A549 (cell line): ENCODE measurements at regions not wholly inside any gene's neighbourhood (a gene's known extent, or its start where the extent isn't known, plus 50 kb on each side); places are given as distances from the start of the nearest gene placed in this dataset.

Experiments
- ATAC-seq, 2 experiments: fragments of 200-7000 bp in 1 of 2; fragments of >200 bp in 1 of 2; cut with Nextera tagmentation in 1 of 2; cut with Tn5 transposase in 1 of 2; 3 replicates each; pipeline versions ENCODE4 v1.8.0 to v1.9.1; 2018 to 2020; ENCODE audit warnings: mild to moderate bottlenecking in 1 of 2, moderate library complexity in 1 of 2
- CTCF ChIA-PET: fragments of 300-600 bp; sonication (Branson Sonifier 250); formaldehyde crosslinking; extraction: SDS; loops from one replicate; lab custom pipeline; 2021; ENCODE audit warnings: antibody characterized with exemption, inconsistent platforms; lab: Yijun Ruan, JAX
- POLR2A ChIA-PET: fragments of 350-600 bp; formaldehyde crosslinking; extraction: SDS; loops from one replicate; lab custom pipeline; 2021; ENCODE audit warnings: antibody characterized with exemption, inconsistent platforms; lab: Yijun Ruan, JAX
- DNase-seq, 2 experiments: peaks; one replicate each; pipeline versions ENCODE4 v3.0.0 to v3.0.0-alpha.2; 2011 to 2016; ENCODE audit warnings: low read depth in 1 of 2, low spot score in 1 of 2
- FAIRE-seq: peaks from 2 replicates; lab custom pipeline; 2011; peaks lifted over from hg19 to GRCh38; lab: Jason Lieb, UNC
- H3K27ac ChIP-seq, 2 experiments: fragments of >200 bp; sonication (Bioruptor Twin); formaldehyde crosslinking; 3 replicates each; pipeline ENCODE4 v1.5.1; 2016 to 2017
- H3K4me1 ChIP-seq: fragments of >200 bp; sonication (Bioruptor Twin); formaldehyde crosslinking; 3 replicates; pipeline ENCODE4 v1.6.1; 2016
- H3K4me2 ChIP-seq: fragments of >200 bp; sonication (Bioruptor Twin); formaldehyde crosslinking; 3 replicates; pipeline ENCODE4 v1.6.1; 2016
- H3K4me3 ChIP-seq: fragments of >200 bp; sonication (Bioruptor Twin); formaldehyde crosslinking; 3 replicates; pipeline ENCODE4 v1.5.1; 2016
- H3K9me3 ChIP-seq: fragments of >200 bp; sonication (Bioruptor Twin); formaldehyde crosslinking; 3 replicates; pipeline ENCODE4 v1.6.1; 2016
- ATOH8 ChIP-seq: fragments of 250-450 bp; sonication (Bioruptor Pico); IDR thresholded peaks from 2 replicates; pipeline ENCODE4 v1.5.0; 2020; ENCODE audit warnings: low read depth, mild to moderate bottlenecking, moderate library complexity
- BHLHE40 ChIP-seq: IDR thresholded peaks from 2 replicates; pipeline ENCODE4 v1.6.1; 2012; ENCODE audit warnings: low read depth, low read length, inconsistent platforms
- CBX2 ChIP-seq: fragments of 200-600 bp; sonication (generic); IDR thresholded peaks from 2 replicates; pipeline ENCODE4 v1.6.1; 2016; ENCODE audit warnings: low read depth, mild to moderate bottlenecking, borderline replicate concordance
- CBX8 ChIP-seq: fragments of 200-600 bp; sonication (generic); IDR thresholded peaks from 2 replicates; pipeline ENCODE4 v1.6.1; 2016
- CEBPB ChIP-seq, 2 experiments: fragments of >200 bp in 1 of 2; sonication (Bioruptor Twin) in 1 of 2; formaldehyde crosslinking in 1 of 2; IDR thresholded peaks; 2 replicates each; pipeline ENCODE4 v1.6.1; 2012 to 2016
- EHMT2 ChIP-seq: fragments of 200-600 bp; sonication (generic); IDR thresholded peaks from 2 replicates; pipeline ENCODE4 v1.6.1; 2016; ENCODE audit warnings: antibody characterized with exemption, low read depth, mild to moderate bottlenecking, moderate library complexity
- ELK1 ChIP-seq: fragments of 150-350 bp; IDR thresholded peaks from 2 replicates; pipeline ENCODE4 v1.6.1; 2014; ENCODE audit warnings: low read depth, mild to moderate bottlenecking, low read length
- ESRRA ChIP-seq: fragments of 150-350 bp; IDR thresholded peaks from 2 replicates; pipeline ENCODE4 v1.6.1; 2014; ENCODE audit warnings: mild to moderate bottlenecking, low read length, borderline replicate concordance
- FOSB ChIP-seq: fragments of 250-450 bp; sonication (Bioruptor Pico); IDR thresholded peaks from 2 replicates; pipeline ENCODE4 v1.5.0; 2020; ENCODE audit warnings: mild to moderate bottlenecking, moderate library complexity
- FOXS1 ChIP-seq: fragments of 250-450 bp; sonication (Bioruptor Pico); IDR thresholded peaks from 2 replicates; pipeline ENCODE4 v1.5.0; 2020; ENCODE audit warnings: mild to moderate bottlenecking, moderate library complexity
- HDAC2 ChIP-seq: fragments of 200-600 bp; sonication (generic); IDR thresholded peaks from 2 replicates; pipeline ENCODE4 v1.6.1; 2016
- HOXA7 ChIP-seq: fragments of 250-450 bp; sonication (Bioruptor Pico); IDR thresholded peaks from 2 replicates; pipeline ENCODE4 v1.5.0; 2020; ENCODE audit warnings: mild to moderate bottlenecking, moderate library complexity
- HOXB5 ChIP-seq: fragments of 250-450 bp; sonication (Bioruptor Pico); IDR thresholded peaks from 2 replicates; pipeline ENCODE4 v1.5.0; 2020; ENCODE audit warnings: mild to moderate bottlenecking, moderate library complexity
- JUN ChIP-seq, 2 experiments: fragments of >200 bp; sonication (Bioruptor Twin); formaldehyde crosslinking; IDR thresholded peaks; 2 replicates in 1 of 2; 3 replicates in 1 of 2; pipeline ENCODE4 v1.6.1; 2016 to 2017
- MAFK ChIP-seq: fragments of 450-650 bp; IDR thresholded peaks from 2 replicates; pipeline ENCODE4 v1.6.1; 2014; ENCODE audit not compliant: partially characterized antibody
- MAZ ChIP-seq: fragments of 150-350 bp; IDR thresholded peaks from 2 replicates; pipeline ENCODE4 v1.6.1; 2014; ENCODE audit warnings: antibody characterized with exemption, low read depth, low read length, borderline replicate concordance
- NFE2L2 ChIP-seq: fragments of 150-350 bp; conservative IDR thresholded peaks from 2 replicates; pipeline ENCODE4 v1.6.1; 2014; ENCODE audit warnings: low read length
- NR3C1 ChIP-seq: fragments of >200 bp; sonication (Bioruptor Twin); formaldehyde crosslinking; IDR thresholded peaks from 3 replicates; pipeline ENCODE4 v1.6.1; 2017
- POLR2AphosphoS2 ChIP-seq: conservative IDR thresholded peaks from 2 replicates; pipeline ENCODE4 v1.6.1; 2012; ENCODE audit warnings: low read length, improper control_type of control experiment, inconsistent platforms
- RCOR1 ChIP-seq: fragments of 150-350 bp; IDR thresholded peaks from 2 replicates; pipeline ENCODE4 v1.6.1; 2014; ENCODE audit warnings: antibody characterized with exemption, low read length, low read depth
- TFCP2L1 ChIP-seq: fragments of 250-450 bp; sonication (Bioruptor Pico); IDR thresholded peaks from 2 replicates; pipeline ENCODE4 v1.5.0; 2021; ENCODE audit warnings: mild to moderate bottlenecking
- TP53 ChIP-seq: fragments of 250-450 bp; sonication (Bioruptor Pico); IDR thresholded peaks from 2 replicates; pipeline ENCODE4 v1.5.0; 2021; ENCODE audit warnings: mild to moderate bottlenecking, moderate library complexity
- ZFP36 ChIP-seq: fragments of 450-650 bp; IDR thresholded peaks from 2 replicates; pipeline ENCODE4 v1.6.1; 2014; ENCODE audit warnings: borderline replicate concordance; ENCODE audit not compliant: partially characterized antibody
- ZNF302 ChIP-seq: fragments of 250-450 bp; sonication (Bioruptor Pico); IDR thresholded peaks from 2 replicates; pipeline ENCODE4 v1.9.0; 2021; ENCODE audit warnings: inconsistent platforms, mild to moderate bottlenecking, moderate library complexity
- ZSCAN20 ChIP-seq: fragments of 250-450 bp; sonication (Bioruptor Pico); IDR thresholded peaks from 2 replicates; pipeline ENCODE4 v1.8.0; 2022; ENCODE audit warnings: mild to moderate bottlenecking, moderate library complexity
- WGBS: methylation state at CpG from one replicate; pipeline ENCODE4 v1.1.6; 2017; ENCODE audit errors: missing lambda C conversion rate; 5-methylcytosine and 5-hydroxymethylcytosine counted together
- TF ChIP-seq, protein P1 (sequence below): fragments of >200 bp; sonication (Bioruptor Twin); formaldehyde crosslinking; IDR thresholded peaks from 2 replicates; pipeline ENCODE4 v1.6.1; 2016

- TF ChIP-seq JUN (IDR thresholded peaks at IDR 0.05) (no peak), MAFK (no peak), NFE2L2 (no peak), ZSCAN20 (CRISPR knock-in tag) (no peak)
- FAIRE-seq (no peak), ATAC-seq (no peak), DNase-seq (no peak)
- ChIA-PET POLR2A (no interaction called here), CTCF (no interaction called here)
- no peak overlapping the region for H3K4me2 ChIP-seq
- H3K4me3 ChIP-seq, result no peak overlapping the region
- no peaks in the 10 kb centered on the region for H3K9me3 ChIP-seq
- WGBS, result 29% methylated on average over 6 of the region's 7 CpGs
- no peaks in the 10 kb centered on the region for H3K4me1 ChIP-seq
- no peak overlapping the region for H3K27ac ChIP-seq
Measured at GRCh38 chrX:33607042-33607595, 395.8 kb upstream of the DMD start.

DNA sequence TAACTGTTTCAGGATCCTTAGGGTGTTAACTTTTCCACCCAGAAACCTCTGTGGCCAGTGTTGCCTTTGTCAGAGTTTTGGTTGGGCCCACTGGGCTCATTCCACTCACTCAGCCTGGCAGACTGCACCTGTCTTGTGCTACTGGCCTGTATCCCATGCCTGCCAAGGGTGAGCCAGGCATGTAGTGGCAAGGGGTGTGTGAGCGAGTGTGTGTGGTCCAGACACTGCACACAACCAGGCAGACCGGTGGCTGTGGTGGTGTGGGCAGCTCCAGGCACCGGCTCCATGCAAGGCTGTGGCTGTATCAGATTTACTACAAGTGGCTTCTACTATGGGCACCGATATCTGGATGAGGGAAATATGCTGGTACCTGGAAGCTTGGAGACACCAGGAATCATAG is 394.6 kb upstream of the DMD start:
- Histone ChIP-seq H3K4me3 (no peak overlapping the region), H3K4me1 (no peaks in the 10 kb centered on the region), H3K27ac (no peak overlapping the region)
- POLR2A ChIA-PET, result no interaction called here
- WGBS, result 20% methylated on average over 1 of the region's 4 CpGs
- ATAC-seq (no peak), DNase-seq (no peak)
- CTCF ChIA-PET, result no interaction called here
- TF ChIP-seq MAZ (no peak), TFCP2L1 (no peak), CBX2 (no peak), FOSB (CRISPR knock-in tag) (no peak), HOXA7 (no peak), ATOH8 (CRISPR knock-in tag) (no peak), TP53 (CRISPR knock-in tag) (no peak), ELK1 (no peak), FOXS1 (CRISPR knock-in tag) (no peak), NR3C1 (no peak), CBX8 (no peak), RCOR1 (no peak), ZFP36 (no peak), POLR2AphosphoS2 (no peak)
- TF ChIP-seq, protein P1, sequence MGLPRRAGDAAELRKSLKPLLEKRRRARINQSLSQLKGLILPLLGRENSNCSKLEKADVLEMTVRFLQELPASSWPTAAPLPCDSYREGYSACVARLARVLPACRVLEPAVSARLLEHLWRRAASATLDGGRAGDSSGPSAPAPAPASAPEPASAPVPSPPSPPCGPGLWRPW, result no peak
- TF ChIP-seq, all 56 proteins: peak for 0
- FAIRE-seq, result no peak
- Histone ChIP-seq H3K4me2 (no peak overlapping the region), H3K9me3 (no peaks in the 10 kb centered on the region)

DNA sequence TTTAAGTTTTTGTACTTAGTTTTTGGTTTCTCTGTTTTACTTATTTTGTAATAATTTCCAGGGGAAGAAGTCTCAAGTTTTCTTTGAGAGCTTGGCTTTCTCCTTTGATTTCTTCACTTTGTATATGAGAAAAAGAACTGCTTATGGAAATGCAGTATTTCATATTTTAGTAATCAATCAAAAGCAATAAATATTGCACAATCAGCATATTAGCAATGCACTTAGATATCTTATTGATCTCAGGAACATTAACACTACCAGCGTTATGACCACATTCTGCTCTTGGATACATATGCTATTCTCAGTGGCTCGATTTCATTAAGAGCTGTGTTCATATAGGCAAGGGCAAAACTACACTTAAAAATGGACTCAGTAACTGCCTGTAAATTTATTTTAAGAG is 381.0 kb upstream of the DMD start:
- H3K4me2 ChIP-seq, result no peak overlapping the region
- no peak overlapping the region for H3K4me3 ChIP-seq
- TF ChIP-seq MAFK (peak; percentile 77), TP53 (CRISPR knock-in tag) (no peak), EHMT2 (no peak), POLR2AphosphoS2 (no peak)
- DNase-seq (no peak), ATAC-seq (no peak), FAIRE-seq (peak; percentile 18)
- no peak overlapping the region for H3K27ac ChIP-seq
- no peaks in the 10 kb centered on the region for H3K4me1 ChIP-seq
- H3K9me3 ChIP-seq, result no peaks in the 10 kb centered on the region
- POLR2A ChIA-PET, result no interaction called here
- WGBS, result 0% methylated on average over 2 of the region's 2 CpGs
- CTCF ChIA-PET, result no interaction called here

GRCh38 chrX:33589316-33589715 is 378.0 kb upstream of the DMD start:
- FAIRE-seq, result no peak
- TF ChIP-seq RCOR1 (no peak), ESRRA (no peak), NR3C1 (no peak), BHLHE40 (no peak), ZNF302 (CRISPR knock-in tag) (no peak), HDAC2 (no peak), TP53 (CRISPR knock-in tag) (no peak), EHMT2 (no peak), HOXB5 (CRISPR knock-in tag) (no peak), FOSB (CRISPR knock-in tag) (no peak), MAFK (no peak), ZSCAN20 (CRISPR knock-in tag) (no peak), CEBPB (IDR thresholded peaks at IDR 0.05) (no peak)
- TF ChIP-seq, protein P1, result no peak
- Histone ChIP-seq H3K4me2 (no peak overlapping the region), H3K4me1 (no peaks in the 10 kb centered on the region), H3K4me3 (no peak overlapping the region), H3K27ac (no peak overlapping the region), H3K9me3 (no peaks in the 10 kb centered on the region)
- POLR2A ChIA-PET, result no interaction called here
- CTCF ChIA-PET, result no interaction called here
- DNase-seq, result no peak
- WGBS, result 0% methylated on average over 1 of the region's 1 CpG
- no peak for ATAC-seq
